Chondrocyte (in vitro differentiated cells): ENCODE measurements at regions not wholly inside any gene's neighbourhood (a gene's known extent, or its start where the extent isn't known, plus 50 kb on each side); places are given as distances from the start of the nearest gene placed in this dataset.

Experiments used
- DNase-seq: peaks from one replicate; pipeline ENCODE4 v3.0.0; 2021; ENCODE audit warnings: mixed read lengths, low spot score
- H3K27ac Mint-ChIP-seq: one replicate; pipeline ENCODE4 v1.8.0; 2021; ENCODE audit warnings: mild to moderate bottlenecking, moderate library complexity, mixed read lengths; ENCODE audit not compliant: unreplicated experiment
- H3K27me3 Mint-ChIP-seq: 2 replicates; pipeline ENCODE4 v1.8.0; 2021; ENCODE audit warnings: low read depth, mixed read lengths
- H3K36me3 Mint-ChIP-seq: 2 replicates; pipeline ENCODE4 v1.8.0; 2021; ENCODE audit warnings: low read depth, mixed read lengths
- H3K4me1 Mint-ChIP-seq: 2 replicates; pipeline ENCODE4 v1.8.0; 2021; ENCODE audit warnings: low read depth, mild to moderate bottlenecking, mixed read lengths
- H3K4me3 Mint-ChIP-seq: one replicate; pipeline ENCODE4 v1.8.0; 2021; ENCODE audit warnings: mild to moderate bottlenecking, moderate library complexity, mixed read lengths; ENCODE audit not compliant: unreplicated experiment
- H3K9me3 Mint-ChIP-seq: 2 replicates; pipeline ENCODE4 v1.8.0; 2021; ENCODE audit warnings: low read depth, mixed read lengths
- TF ChIP-seq, protein P1 (sequence below): fragments of 200-600 bp; sonication (generic); IDR thresholded peaks from 2 replicates; pipeline ENCODE4 v1.5.0; 2021; ENCODE audit warnings: antibody characterized with exemption, mild to moderate bottlenecking, moderate library complexity

DNA sequence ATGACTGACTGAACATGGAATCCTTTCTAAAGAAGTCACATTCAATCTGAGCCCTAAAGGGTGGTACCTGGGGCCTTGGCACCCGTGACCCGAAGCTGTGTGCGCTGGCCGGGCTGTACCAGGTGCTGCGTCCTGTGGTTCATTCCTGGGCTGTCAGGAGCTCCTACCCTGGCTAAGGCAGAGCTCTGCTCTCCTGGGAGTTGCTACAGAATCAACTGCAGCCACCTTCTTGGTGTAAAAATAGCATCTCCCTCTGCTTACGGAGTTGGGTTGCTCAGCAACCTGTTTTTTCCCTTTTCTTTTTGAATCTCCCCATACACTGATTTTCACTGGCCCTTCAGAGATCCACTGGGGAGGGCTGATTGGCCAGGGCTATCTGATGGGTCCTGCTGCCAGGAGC is 236.6 kb upstream of the PDE10A start:
- DNase-seq, result no peak
- no peak overlapping the region for H3K4me3 Mint-ChIP-seq
- H3K9me3 Mint-ChIP-seq, result no peaks in the 10 kb centered on the region
- H3K27ac Mint-ChIP-seq, result no peak overlapping the region
- H3K36me3 Mint-ChIP-seq, result no peaks in the 10 kb centered on the region
- H3K4me1 Mint-ChIP-seq, result no peaks in the 10 kb centered on the region
- H3K27me3 Mint-ChIP-seq, result peaks cover 18% of the 10 kb centered on the region
- TF ChIP-seq, protein P1, sequence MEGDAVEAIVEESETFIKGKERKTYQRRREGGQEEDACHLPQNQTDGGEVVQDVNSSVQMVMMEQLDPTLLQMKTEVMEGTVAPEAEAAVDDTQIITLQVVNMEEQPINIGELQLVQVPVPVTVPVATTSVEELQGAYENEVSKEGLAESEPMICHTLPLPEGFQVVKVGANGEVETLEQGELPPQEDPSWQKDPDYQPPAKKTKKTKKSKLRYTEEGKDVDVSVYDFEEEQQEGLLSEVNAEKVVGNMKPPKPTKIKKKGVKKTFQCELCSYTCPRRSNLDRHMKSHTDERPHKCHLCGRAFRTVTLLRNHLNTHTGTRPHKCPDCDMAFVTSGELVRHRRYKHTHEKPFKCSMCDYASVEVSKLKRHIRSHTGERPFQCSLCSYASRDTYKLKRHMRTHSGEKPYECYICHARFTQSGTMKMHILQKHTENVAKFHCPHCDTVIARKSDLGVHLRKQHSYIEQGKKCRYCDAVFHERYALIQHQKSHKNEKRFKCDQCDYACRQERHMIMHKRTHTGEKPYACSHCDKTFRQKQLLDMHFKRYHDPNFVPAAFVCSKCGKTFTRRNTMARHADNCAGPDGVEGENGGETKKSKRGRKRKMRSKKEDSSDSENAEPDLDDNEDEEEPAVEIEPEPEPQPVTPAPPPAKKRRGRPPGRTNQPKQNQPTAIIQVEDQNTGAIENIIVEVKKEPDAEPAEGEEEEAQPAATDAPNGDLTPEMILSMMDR, result no peak

DNA sequence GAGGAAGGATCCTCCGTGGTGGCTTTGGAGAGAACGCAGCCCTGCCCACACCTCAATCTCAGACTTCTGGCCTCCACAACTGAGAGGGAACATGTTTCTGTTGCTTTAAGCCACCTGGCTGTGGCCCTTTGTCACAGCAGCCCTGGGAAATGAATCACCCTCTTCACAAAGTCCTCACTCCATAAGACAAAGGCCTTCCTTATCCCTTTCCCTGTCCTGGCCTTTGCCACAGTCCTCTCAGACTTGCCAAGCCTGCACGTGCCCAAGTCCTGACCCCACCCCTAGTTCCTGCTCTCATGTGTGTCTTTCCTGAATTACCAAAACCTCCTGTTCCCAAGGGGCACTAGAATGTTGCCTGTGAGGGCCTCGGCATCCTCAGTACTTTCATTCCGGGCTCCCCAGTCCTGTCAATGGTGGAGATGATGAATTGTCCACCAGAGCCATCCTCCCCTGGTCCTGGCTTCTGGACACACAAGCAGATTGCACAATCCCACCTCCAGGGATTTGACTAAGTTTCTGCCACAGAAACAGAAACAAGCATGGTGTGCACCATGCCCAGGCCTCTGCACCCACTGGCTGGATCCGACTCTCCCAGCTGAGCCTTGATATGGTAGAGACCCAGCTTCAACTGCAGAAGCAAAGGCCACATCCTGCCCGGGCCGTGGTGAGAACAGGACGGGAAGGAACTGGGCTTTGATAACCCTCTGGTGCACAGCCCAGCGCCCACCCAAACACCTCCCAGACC is 232.6 kb upstream of the PDE10A start:
- Mint-ChIP-seq H3K27ac (no peak overlapping the region), H3K27me3 (peaks cover 14% of the 10 kb centered on the region)
- no peak for DNase-seq

DNA sequence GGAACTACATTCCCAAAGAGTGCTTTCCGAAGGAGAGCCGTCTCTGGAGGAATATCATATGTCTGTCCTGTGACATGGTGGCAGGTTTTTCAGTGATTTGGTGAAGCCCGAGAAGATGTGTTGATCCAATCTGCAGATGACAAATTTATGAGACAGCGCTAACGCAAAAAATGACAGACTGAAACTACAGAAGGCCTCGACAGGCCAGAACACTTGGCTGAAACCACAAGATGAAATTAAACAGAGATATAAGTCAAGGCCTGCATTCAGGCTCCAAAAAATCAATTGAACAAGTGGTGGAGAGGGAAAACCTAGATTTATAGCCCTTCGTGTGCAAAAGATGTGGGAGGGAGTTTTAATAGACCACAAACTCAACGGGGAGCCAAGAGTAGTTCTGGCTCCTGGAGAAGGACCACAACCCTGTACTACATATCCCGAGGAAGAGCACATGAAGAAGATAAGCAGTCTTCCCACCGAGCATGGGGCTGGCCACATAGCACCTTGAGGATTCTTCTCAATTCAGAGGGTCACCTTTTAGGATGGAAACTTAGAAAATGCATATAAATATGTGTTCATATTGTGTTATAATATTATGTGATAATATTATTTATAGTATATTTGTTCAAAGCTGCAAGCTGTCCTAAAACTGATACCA is 231.3 kb upstream of the PDE10A start:
- DNase-seq, result no peak
- H3K27ac Mint-ChIP-seq, result no peak overlapping the region
- no peaks in the 10 kb centered on the region for H3K9me3 Mint-ChIP-seq
- H3K36me3 Mint-ChIP-seq, result no peaks in the 10 kb centered on the region
- H3K27me3 Mint-ChIP-seq, result peaks cover 15% of the 10 kb centered on the region
- H3K4me3 Mint-ChIP-seq, result no peak overlapping the region
- peaks cover 4% of the 10 kb centered on the region for H3K4me1 Mint-ChIP-seq
- TF ChIP-seq, protein P1, result no peak

More for the DNA sequence above, 232.6 kb upstream of the PDE10A start:
- no peak overlapping the region for H3K4me3 Mint-ChIP-seq
- no peaks in the 10 kb centered on the region for H3K36me3 Mint-ChIP-seq
- H3K9me3 Mint-ChIP-seq, result no peaks in the 10 kb centered on the region
- TF ChIP-seq, protein P1, result peak; percentile 14
- no peaks in the 10 kb centered on the region for H3K4me1 Mint-ChIP-seq

DNA sequence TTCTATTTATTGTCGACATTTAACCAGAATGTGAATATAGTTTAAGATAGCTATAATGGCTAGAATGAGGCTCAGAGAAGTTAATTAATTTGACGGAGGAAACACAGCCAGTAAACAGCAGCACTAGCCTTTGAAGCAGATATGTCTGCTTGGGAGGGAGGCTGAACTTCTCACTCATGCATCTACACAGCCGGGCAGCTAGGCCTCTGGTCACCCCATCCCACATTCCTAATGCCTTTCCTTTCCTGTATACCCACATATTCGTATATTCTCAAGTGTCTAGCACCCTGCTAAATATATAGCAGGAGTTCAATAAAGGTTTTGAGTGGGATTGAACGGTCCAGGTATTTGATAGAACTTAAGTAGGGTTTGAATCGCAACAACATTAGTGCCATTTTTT is 230.4 kb upstream of the PDE10A start:
- TF ChIP-seq, protein P1, result no peak
- no peak overlapping the region for H3K4me3 Mint-ChIP-seq
- no peaks in the 10 kb centered on the region for H3K36me3 Mint-ChIP-seq
- H3K27ac Mint-ChIP-seq, result no peak overlapping the region
- no peak for DNase-seq
- peaks cover 4% of the 10 kb centered on the region for H3K4me1 Mint-ChIP-seq
- H3K9me3 Mint-ChIP-seq, result no peaks in the 10 kb centered on the region
- peaks cover 6% of the 10 kb centered on the region for H3K27me3 Mint-ChIP-seq

DNA sequence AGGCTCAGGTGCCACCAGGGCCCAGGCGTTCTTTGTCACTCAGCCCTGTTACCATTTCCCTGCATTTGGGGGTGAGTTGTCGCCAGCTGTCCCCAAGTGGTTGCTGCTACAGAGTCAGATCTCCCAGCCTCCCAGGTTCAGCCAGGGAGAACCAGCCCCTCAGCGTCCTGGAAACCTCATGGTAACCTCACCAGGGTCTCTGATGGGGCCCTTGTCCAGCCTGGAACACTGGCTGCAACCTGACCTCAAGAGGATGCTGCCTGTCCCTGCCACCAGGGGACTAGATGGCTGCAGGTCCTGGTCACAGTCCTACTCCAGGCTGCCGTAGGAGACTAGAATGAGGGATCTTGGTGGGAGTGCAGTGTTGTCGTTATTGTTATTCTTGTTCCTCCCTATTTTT is 228.3 kb upstream of the PDE10A start:
- no peak for DNase-seq
- TF ChIP-seq, protein P1, result peak; percentile 49
- Mint-ChIP-seq H3K4me3 (no peak overlapping the region), H3K4me1 (peaks cover 4% of the 10 kb centered on the region), H3K27ac (no peak overlapping the region), H3K9me3 (peaks cover 17% of the 10 kb centered on the region), H3K27me3 (peaks cover 2% of the 10 kb centered on the region), H3K36me3 (peaks cover 4% of the 10 kb centered on the region)
